ENCODE measurements at regions not wholly inside any gene's neighbourhood (a gene's known extent, or its start where the extent isn't known, plus 50 kb on each side); places are given as distances from the start of the nearest gene placed in this dataset.

- Histone ChIP-seq H3K4me1 (ENCODE audit: control insufficient read depth in 4 of 4, insufficient read depth in 4 of 4, low read length in 3 of 4) (no peaks in the 10 kb centered on the region), H3K9ac (ENCODE audit: low read depth in 1 of 2, low read length in 2 of 2) (no peak overlapping the region), H3K4me3 (ENCODE audit: low read depth in 1 of 3, low read length in 3 of 3) (no peak overlapping the region), H3K27me3 (ENCODE audit: control insufficient read depth in 4 of 4, insufficient read depth in 4 of 4, low read length in 3 of 4) (peaks cover 0 to 5% (median 1%) of the 10 kb centered on the region in 4 donors), H3K36me3 (ENCODE audit: control insufficient read depth in 4 of 4, insufficient read depth in 3 of 4, low read depth in 1 of 4, low read length in 3 of 4) (no peaks in the 10 kb centered on the region), H3K27ac (ENCODE audit: low read depth in 1 of 2, low read length in 2 of 2) (no peak overlapping the region), H3K9me3 (ENCODE audit: control insufficient read depth in 4 of 4, low read length in 3 of 4) (no peaks in the 10 kb centered on the region)
- no peak for TF ChIP-seq ATF3 (IDR thresholded peaks at IDR 0.05)
- no peak for TF ChIP-seq HNF4A (conservative IDR thresholded peaks at IDR 0.05)
- TF ChIP-seq FOXA1 (IDR thresholded peaks at IDR 0.05): no peak
- TF ChIP-seq JUND (IDR thresholded peaks at IDR 0.05): no peak
- TF ChIP-seq TAF1 (conservative IDR thresholded peaks at IDR 0.05): no peak
- no peak for TF ChIP-seq MAX (IDR thresholded peaks at IDR 0.05)
- no peak for TF ChIP-seq REST (IDR thresholded peaks at IDR 0.05)
- TF ChIP-seq HNF4G (IDR thresholded peaks at IDR 0.05): no peak
- no peak for TF ChIP-seq YY1 (IDR thresholded peaks at IDR 0.05)
- no peak for TF ChIP-seq GABPA (IDR thresholded peaks at IDR 0.05 in 1 of 2, conservative IDR thresholded peaks at IDR 0.05 in 1 of 2)
- TF ChIP-seq FOXA2 (IDR thresholded peaks at IDR 0.05): no peak
- TF ChIP-seq CTCF (IDR thresholded peaks at IDR 0.05; ENCODE audit: low read depth, low read length, missing input control): no peak
- no peak for TF ChIP-seq NR2F2 (IDR thresholded peaks at IDR 0.05)
- TF ChIP-seq RXRA (IDR thresholded peaks at IDR 0.05): no peak
- TF ChIP-seq RAD21 (IDR thresholded peaks at IDR 0.05): no peak
- no peak for TF ChIP-seq EGR1 (IDR thresholded peaks at IDR 0.05; ENCODE audit: low read depth in 2 of 2)
- no peak for TF ChIP-seq SP1 (IDR thresholded peaks at IDR 0.05)
- no peak for TF ChIP-seq ZBTB33 (IDR thresholded peaks at IDR 0.05)
- DNase-seq (ENCODE audit: low spot score): no peak
- 51% methylated on average over 5 of the region's 5 CpGs for WGBS
These were observed 132.3 kb downstream of the TMEM132E start for GRCh38 chr17:34711646-34712045.
